ENCODE measurements at regions not wholly inside any gene's neighbourhood (a gene's known extent, or its start where the extent isn't known, plus 50 kb on each side); places are given as distances from the start of the nearest gene placed in this dataset.

DNA sequence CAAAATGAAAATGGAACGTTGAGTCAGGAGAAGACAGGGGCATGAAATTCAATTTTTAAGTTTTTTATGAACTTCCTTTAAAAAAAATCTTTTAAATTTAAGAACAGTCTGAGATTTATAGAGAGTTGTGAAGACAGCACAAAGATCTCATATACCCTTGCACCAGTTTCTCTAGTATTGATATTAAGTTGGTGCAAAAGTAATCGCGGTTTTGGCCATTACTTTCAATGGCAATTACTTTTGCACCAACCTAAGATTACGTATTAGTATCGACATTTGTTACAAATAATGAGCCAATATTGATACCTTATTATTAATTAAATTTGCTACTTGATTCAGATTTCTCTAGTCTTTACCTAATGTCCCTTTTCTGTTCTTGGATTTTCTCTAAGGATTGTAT lies 684.4 kb upstream of the CDH8 start:
- DNase-seq, result no peak

DNA sequence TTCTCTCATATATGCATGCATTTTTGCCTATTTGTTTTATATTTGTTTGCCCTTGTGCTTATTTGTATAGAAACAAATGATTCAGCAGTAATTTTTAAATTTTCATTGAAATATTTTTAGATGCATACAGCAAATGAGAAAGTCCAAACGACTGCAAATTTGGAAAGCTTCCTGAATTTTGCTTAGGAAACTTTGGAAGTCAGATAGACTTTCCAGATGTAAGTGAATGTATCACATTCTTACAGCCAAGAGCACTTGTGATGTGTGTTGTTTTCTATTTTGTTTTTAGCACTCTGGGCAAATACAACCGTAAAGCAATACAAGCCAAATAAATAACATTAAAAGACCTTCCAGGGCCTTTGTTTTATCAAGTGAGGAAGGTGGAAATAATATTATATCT lies 680.8 kb upstream of the CDH8 start:
- no peak for DNase-seq

DNA sequence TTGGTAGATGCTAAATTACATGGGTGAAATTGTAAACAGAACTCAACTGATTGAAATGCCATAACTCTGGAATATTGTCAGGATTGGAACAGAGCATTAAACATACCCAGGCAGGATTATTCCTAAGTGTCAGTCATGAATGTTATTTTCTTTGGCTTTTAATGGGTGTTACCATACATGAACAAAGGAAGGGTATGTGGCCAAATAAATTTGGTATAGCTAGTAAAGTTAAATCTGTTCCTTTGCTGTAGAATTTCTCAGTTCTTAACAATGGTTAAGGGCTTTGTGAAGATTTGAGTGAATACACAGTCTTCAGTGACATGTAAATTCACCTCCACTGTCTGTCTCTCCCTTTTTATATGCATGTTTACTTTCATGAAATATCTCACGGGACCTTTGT lies 679.5 kb upstream of the CDH8 start:
- no peak for DNase-seq

DNA sequence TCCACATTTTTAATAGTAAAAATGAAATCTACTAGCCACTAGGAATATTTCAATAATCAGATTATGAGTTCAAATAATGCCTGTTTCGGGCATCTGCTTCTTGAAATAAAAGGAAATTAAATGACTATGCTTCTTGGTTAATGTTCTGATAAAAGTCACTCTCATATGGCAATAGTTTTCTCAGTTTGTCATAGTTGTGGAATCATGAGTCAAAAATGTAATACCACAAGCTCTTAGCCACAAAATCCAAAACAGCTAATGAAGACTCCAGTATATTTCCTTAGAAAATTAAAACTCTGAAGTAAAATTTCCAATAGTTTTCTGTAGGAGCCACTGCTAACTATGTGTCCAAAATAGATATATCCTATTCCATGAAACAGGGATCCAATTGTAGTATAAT lies 676.3 kb upstream of the CDH8 start:
- DNase-seq, result no peak

DNA sequence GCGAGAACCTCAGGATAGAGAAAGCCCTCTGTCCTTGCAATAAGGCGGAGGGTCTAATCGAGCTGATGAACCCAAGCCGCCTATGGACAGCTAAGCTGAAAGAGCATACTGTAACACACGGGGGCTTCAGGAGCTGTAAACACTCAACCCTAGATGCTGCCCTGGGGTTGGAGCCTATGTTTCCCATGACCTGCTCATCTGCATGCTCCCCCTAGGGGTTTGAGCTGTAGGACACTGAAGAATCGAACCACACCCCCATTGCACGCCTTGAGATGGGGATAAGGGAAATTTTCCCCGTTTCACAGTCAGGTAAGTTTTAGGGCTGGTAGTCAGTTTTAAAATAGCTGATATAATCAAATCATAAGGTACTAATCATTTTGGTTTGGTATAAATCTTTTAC lies 675.6 kb upstream of the CDH8 start:
- DNase-seq, result no peak

DNA sequence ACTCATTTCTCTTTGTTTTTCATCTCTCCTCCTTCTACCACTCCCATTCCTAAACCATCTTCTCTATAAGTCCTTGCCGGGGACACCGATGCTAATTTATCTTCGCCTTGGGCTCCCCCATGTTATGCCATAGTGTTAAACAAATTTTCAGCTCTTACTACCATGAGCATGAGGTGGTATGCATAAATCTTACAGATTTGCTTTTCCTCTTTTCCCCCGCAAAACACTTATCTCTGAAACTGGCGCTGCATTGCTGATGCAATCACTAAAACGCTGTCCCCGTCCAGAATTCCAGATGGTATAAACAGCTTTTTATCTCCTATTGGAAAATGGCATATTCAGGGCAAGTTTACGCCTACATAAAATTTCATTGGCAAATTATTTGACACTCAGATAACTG lies 673.6 kb upstream of the CDH8 start:
- no peak for DNase-seq

DNA sequence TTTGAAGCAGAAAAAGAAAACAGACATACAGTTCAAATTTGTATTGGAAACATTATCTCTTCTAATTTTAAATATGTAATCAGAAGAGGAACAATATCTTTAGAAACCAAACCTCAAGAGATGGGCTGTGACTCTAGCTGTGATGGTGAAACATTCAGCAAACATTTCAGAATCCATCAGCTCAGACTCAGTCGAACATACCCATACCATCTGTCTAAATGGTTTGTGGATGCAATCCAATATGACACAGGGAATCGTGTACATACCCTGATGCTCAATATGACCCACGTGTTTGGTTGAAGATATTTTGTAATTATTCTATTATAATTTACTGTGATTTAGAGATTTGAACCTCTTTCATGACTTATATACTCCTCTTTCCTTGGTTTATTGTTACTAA lies 665.2 kb upstream of the CDH8 start:
- DNase-seq, result no peak

DNA sequence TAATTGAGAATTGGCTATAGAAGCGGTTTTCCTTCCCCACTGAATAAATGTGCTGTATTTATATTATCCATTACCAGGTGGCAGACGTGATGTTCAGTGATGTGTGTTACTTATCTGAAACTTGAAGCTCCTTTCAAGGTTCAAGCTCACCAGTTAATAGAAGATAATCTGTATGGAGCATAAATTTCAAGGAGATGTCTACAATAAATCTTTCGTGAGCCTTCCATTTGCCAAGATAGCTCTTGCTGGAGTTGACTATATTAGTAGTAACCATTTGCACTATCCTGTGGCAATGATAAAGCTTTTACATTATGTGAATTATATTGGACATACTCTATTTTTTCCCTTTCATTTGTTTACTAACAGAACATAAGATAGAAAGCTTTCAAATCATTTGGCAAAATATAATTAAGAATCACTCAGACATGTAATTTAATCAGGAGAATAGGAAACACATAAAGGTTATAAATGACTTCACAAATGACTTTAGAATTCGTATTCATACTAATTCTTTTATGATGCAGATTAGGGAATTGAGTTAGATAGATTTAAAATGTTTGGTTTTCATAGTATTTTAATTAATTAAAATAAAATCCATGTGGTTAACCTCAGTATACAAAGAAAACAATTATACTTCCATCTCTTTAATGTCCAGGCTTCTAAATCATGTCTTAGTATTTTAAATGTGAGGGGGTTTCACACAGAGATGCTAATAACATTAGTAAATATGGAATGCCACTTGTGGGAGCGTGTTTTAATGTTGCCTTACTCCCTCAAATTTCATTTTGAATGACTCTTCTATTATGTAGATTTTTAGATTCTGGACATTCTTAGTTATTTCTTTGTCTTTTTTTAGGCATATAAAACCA lies 664.4 kb upstream of the CDH8 start:
- DNase-seq, result no peak

DNA sequence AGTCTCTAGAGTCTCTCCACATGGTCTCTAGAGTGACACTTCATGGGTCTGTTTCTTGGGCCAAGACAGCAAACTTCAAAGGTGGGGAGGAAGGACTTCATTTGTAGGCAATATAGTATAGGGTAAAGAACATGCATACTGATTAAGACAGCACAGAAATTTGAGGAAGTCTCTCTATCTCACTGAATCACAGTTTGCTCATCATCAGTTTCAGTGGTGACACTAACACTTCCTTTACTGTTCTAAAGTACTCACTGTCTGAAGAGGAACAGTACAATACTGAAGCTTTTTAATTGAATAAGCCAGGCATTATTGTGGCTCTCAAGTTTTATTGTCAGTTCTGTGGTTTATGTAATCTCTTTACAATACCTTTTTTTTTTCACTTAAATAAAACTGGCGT lies 656.4 kb upstream of the CDH8 start:
- no peak for DNase-seq

DNA sequence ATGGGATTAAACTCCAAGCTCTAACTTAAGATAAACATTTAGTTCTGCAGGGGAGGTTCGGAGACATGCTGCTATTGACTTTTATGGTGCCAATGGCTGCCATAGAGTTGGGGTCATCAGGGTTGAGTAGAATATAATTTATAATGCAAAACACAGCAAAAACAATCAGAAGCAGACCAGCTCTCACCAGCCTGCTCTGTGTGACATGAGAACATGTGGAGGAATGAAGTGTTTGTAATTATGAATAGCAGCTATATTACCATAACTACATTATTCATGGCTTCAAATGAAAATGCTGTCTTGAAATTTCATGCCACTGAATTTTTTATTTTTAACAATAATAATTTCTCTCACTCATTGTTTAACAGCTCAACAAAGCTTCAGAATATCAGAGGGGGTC lies 645.6 kb upstream of the CDH8 start:
- no peak for DNase-seq

DNA sequence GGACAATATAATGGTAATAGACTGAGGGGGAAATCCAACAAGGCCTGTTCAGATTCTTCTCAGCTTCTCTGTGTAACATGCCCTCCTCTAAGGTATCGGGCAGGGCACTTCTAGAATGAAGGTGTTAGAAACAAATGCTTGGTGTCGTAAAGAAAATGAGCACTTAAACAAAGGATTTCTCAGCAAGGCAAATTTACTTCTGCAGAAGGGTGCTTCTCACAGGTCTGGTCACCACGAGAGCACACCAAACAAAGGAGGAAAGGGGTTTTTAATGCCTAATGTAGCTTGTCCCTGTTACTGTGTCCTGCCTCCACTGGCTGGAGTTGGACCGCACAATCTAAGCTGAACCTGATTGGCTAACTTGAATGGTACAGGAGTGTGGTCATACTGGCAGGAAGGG lies 642.6 kb upstream of the CDH8 start:
- no peak for DNase-seq

DNA sequence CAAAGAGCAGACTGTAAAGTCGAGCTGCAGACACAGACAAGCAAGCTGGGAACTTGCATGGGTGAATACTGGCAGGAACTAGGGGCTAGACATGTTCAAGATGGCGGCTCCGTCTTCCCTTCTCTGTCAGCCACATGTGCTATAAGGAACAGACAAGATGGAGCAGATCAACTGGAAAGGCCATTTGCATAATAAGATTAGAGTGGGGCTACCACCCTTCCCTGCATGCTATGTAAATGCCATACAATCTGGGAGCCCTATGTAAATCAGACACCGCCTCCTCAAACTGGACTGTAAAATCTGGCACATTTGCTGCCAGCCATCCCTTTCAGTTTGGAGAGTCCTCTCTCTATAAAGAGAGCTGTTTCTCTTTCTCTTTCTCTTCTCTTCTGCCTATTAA lies 640.1 kb upstream of the CDH8 start:
- no peak for DNase-seq

DNA sequence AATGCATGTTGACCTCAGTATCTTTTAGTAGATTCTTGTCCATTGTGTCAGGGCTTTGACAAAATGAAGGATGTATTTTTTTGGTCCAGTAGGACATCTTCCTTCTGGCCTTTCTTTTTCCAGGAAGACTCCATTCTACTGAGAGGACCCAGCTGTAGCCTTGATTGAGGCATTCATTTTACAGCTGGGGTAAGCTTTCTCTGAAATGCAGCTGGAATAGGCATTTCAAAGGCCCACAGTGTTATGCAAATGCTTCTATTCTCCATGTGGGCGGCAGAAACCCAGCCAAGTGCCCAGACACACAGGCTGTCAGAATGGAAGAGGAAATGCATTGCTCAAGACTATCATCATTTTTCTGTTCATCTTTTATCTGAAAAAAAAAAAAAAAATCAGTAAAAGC lies 629.0 kb upstream of the CDH8 start:
- DNase-seq, result peak; percentile 24

DNA sequence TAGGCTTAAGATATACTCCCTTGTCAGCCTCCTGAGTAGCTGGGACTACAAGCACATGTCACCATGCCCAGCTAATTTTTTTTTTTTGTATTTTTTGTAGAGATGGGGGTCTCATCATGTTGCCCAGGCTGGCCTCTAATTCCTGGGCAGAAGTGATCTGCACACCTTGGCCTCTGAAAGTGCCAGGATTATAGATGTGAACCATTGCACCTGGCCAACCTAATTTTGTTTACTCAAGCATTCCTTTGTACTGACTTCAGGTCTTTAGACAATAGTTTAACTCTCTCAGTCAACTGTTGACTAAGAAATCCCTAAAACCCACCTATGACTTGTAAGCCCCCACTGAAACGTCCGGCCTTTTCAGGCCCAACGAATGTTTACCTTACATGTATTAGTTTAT lies 628.3 kb upstream of the CDH8 start:
- no peak for DNase-seq

DNA sequence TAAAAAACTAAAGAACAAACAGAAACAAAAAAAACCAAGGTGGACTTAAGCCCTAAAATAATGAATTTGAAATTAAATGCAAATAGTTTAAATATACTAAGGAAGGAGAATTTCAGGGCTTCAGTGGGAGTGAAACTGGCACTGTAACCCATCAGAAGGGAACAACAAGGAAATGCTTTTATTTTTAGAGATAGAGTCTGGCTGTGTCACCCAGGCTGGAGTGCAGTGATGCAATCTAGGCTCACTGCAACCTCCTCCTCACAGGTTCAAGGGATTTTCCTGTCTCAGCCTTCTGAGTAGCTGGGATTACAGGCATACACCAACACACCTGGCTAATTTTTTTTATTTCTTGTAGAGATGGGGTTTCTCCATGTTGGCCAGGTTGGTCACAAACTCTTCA lies 625.2 kb upstream of the CDH8 start:
- no peak for DNase-seq

DNA sequence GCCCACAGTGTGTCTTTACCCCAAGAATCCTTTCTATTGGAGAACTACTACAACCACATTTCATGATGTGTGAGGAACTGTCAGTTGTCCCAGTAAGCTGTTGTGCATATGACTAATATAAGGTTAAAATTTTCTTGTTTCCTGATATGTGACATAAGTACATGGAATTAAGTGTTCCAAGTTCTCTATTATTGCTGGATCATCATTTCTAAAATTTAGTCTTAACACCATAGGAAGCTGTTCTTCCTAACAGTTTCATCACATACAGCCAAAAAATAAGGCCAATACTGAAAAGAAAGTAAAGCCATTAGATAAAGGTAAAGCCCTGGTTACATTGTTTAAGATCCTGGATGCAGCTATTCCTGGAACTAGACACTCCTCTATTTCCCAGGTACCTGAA lies 620.9 kb upstream of the CDH8 start:
- no peak for DNase-seq

DNA sequence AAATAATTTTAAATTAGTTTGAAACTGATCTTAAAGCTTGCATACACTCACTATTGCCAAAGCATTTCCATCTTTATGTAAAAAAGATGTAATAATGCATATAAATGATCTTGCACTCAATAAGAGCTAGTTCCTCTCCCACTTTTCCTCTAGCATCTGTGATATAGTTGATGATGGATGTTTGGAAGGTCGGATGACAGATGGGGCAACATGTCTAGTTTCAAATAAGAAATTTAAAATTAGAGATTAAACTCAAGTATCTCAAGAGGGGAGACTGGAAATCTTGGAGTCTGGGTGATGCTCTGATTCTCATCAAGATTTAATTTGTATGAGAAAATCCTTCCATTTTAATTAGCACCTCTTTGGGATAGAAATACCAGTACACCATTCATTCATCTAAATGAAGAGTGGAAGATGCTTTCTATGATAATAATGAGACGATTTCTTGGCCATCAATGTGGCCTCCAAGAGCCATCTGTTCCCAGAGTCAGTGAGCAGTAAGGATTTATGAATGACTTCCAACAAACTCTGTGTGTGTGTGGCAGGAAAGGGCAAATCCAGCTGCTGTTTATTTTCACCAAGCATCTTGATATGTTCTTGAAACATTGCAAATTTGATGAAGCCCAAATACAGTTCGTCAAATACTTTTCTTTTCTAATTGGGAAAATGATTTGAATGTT lies 616.3 kb upstream of the CDH8 start:
- DNase-seq, result no peak

DNA sequence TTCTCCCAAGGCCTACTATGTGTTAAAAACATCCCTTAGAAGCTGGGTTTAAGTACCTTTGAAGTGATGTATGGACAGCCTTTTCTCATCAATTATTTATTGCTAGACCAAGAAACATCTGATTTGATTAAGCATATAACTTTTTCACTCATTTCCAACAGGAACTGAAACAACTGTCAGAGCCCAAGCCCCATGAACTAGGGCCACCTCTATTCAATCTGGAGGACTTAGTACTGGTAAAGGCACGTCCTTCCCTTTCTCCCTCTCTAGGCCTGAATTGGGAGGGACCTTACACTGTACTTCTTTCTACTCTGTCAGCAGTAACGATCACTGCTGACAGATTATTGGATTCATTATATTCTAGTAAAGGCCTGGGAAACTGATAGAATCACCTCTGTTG lies 612.0 kb upstream of the CDH8 start:
- DNase-seq, result no peak

DNA sequence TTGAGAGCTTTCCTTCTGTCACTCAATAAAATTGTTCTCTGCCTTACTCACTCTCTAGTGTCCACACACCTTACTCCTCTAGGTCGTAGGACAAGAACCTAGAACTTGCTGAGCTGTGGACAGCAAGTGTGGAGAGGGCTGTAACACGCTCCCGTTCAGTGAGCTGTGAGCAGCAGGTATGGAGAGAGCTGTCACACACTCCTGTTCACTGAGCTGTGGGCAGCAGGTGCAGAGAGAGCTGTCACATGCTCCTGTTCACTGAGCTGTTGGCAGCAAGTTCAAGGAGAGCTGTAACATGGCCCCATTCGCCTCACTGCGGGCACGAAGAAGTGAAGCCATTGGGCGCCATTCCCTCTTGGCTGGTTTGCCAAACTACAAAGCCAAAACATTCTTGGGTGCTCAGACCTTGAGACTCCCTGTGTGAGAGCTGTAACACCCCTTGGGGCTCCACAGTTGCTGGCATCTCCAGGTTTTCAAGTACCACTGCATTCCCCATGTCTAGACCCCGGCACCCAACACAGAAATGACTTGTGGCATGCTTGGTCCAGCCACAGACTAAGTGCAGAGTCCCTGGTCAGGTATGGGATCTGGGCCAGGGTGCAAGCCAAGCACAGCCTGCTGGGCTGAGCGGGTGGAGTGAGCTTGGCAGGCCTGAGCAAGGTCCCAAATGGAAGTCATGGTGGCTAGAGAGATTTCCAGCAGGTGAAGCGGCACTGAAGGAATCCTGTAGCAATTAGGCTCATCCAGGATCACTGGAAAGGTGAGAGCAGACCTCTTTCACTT lies 608.0 kb upstream of the CDH8 start:
- no peak for DNase-seq

DNA sequence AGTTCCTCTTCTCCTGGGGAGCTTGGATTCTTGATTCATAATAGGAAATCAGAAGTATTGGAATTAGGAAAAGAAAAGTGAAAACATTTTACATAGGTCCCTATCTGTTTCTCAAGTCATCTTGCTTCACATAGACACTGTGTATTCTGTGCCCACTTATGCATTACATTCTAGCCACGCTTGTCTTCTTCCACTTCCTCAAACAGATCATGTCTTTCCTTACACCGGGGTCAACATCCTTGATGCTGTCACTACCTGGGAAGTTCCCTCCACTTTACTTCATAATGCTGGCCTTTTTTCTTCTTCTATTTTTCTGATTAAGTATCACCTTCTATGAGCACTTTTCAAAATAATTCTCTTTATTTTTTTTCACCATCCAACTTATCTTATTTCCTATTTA lies 606.4 kb upstream of the CDH8 start:
- no peak for DNase-seq

DNA sequence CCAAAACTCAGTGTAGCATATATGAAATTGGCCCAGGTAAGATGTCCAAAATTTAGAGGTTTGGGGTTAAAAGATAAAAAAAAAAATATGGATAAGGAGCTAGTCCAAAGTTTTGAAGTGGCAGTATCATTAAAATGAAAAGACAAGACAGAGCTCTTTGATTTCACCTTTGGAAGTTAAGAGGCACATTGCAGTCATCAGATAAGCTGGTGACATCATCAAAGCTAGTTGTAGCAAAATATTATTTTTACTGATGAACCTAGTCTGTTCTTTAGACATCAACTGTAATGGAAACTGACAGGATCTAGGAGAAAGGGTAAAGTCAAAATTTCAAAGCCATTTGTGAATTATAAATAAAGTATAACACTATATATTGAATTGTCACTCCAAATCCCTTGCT lies 603.7 kb upstream of the CDH8 start:
- DNase-seq, result no peak

DNA sequence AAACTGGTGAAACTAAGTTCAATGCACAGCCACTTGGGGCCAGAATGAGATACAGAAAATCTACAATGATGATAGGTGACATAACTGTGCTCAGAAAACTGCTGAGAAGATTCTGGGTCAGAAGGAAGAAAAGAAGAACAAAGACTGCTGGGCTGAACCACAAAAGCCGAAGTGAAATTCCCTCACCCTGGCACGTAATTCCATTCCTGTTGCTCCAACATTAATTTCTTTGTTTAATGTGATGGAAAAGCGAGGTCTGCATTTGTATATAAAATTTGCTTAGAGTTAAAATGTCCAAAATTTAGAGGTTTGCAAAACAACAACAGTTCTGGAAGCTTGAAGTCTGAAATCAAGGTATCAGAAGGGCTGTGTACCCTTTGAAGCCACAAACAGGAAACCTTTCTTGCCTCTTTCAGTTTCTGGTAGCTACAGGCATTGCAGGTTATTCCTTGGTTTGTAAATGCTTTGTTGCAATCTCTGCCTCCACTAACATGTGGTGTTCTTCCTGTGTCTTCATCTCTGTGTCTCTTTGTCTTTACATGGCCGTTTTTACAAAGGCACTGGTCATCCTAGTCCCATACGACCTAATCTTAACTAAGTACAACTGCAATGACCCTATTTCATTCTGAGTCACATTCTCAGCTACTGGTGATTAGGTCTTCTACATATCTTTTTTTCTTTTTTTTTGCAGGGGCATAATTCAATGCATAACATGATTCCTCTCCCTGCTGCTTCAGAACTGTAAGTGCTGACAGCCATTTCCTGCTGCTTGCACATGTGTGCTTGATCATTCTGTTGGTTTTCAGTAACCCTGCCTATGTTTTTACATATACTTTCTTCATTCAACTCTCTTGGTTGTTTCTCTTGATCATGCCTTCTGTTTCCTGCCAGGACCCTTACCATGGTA lies 603.0 kb upstream of the CDH8 start:
- DNase-seq, result no peak
